ENCODE measurements at regions not wholly inside any gene's neighbourhood (a gene's known extent, or its start where the extent isn't known, plus 50 kb on each side); places are given as distances from the start of the nearest gene placed in this dataset.

GRCh38 chr10:60669501-60669900, 108.8 kb upstream of the CDK1 start:
- 86% methylated on average over 1 of the region's 1 CpG for WGBS
- H3K27me3 ChIP-seq (ENCODE audit: control insufficient read depth in 4 of 4, insufficient read depth in 4 of 4, low read length in 3 of 4): no peaks in the 10 kb centered on the region
- no peak overlapping the region for H3K4me3 ChIP-seq (ENCODE audit: low read depth in 1 of 3, low read length in 3 of 3)
- DNase-seq (ENCODE audit: low spot score): no peak
- H3K4me1 ChIP-seq (ENCODE audit: control insufficient read depth in 4 of 4, insufficient read depth in 4 of 4, low read length in 3 of 4): no peaks in the 10 kb centered on the region
- H3K9me3 ChIP-seq (ENCODE audit: control insufficient read depth in 4 of 4, low read length in 3 of 4): peaks cover 3 to 17% (median 5%) of the 10 kb centered on the region in 4 donors
- TF ChIP-seq REST (IDR thresholded peaks at IDR 0.05) (no peak), YY1 (IDR thresholded peaks at IDR 0.05) (no peak), HNF4A (conservative IDR thresholded peaks at IDR 0.05) (no peak), ZBTB33 (IDR thresholded peaks at IDR 0.05) (no peak), CTCF (IDR thresholded peaks at IDR 0.05; ENCODE audit: low read depth, low read length, missing input control) (no peak), ATF3 (IDR thresholded peaks at IDR 0.05) (no peak), FOXA2 (IDR thresholded peaks at IDR 0.05) (no peak), JUND (IDR thresholded peaks at IDR 0.05) (no peak), FOXA1 (IDR thresholded peaks at IDR 0.05) (no peak)
- no peak overlapping the region for H3K27ac ChIP-seq (ENCODE audit: low read depth in 1 of 2, low read length in 2 of 2)
- H3K36me3 ChIP-seq (ENCODE audit: control insufficient read depth in 4 of 4, insufficient read depth in 3 of 4, low read depth in 1 of 4, low read length in 3 of 4): no peaks in the 10 kb centered on the region
- H3K9ac ChIP-seq (ENCODE audit: low read depth in 1 of 2, low read length in 2 of 2): no peak overlapping the region

- no peaks in the 10 kb centered on the region for H3K36me3 ChIP-seq (ENCODE audit: control insufficient read depth in 4 of 4, insufficient read depth in 3 of 4, low read depth in 1 of 4, low read length in 3 of 4)
- H3K4me3 ChIP-seq (ENCODE audit: low read depth in 1 of 3, low read length in 3 of 3): no peak overlapping the region
- no peak for DNase-seq (ENCODE audit: low spot score)
- TF ChIP-seq CTCF (IDR thresholded peaks at IDR 0.05; ENCODE audit: low read depth, low read length, missing input control): no peak
- no peak for TF ChIP-seq MAX (IDR thresholded peaks at IDR 0.05)
- no peak for TF ChIP-seq FOXA1 (IDR thresholded peaks at IDR 0.05)
- no peak for TF ChIP-seq NR2F2 (IDR thresholded peaks at IDR 0.05)
- no peak for TF ChIP-seq FOXA2 (IDR thresholded peaks at IDR 0.05)
- TF ChIP-seq RXRA (IDR thresholded peaks at IDR 0.05): no peak
- TF ChIP-seq YY1 (IDR thresholded peaks at IDR 0.05): no peak
- no peak for TF ChIP-seq HNF4A (conservative IDR thresholded peaks at IDR 0.05)
- no peak for TF ChIP-seq GABPA (IDR thresholded peaks at IDR 0.05 in 1 of 2, conservative IDR thresholded peaks at IDR 0.05 in 1 of 2)
- TF ChIP-seq ZBTB33 (IDR thresholded peaks at IDR 0.05): no peak
- peaks cover 0 to 2% (median 0%) of the 10 kb centered on the region in 4 donors for H3K9me3 ChIP-seq (ENCODE audit: control insufficient read depth in 4 of 4, low read length in 3 of 4)
- H3K4me1 ChIP-seq (ENCODE audit: control insufficient read depth in 4 of 4, insufficient read depth in 4 of 4, low read length in 3 of 4): no peaks in the 10 kb centered on the region
- H3K27ac ChIP-seq (ENCODE audit: low read depth in 1 of 2, low read length in 2 of 2): no peak overlapping the region
- no peak overlapping the region for H3K9ac ChIP-seq (ENCODE audit: low read depth in 1 of 2, low read length in 2 of 2)
- H3K27me3 ChIP-seq (ENCODE audit: control insufficient read depth in 4 of 4, insufficient read depth in 4 of 4, low read length in 3 of 4): peaks cover 0 to 3% (median 0%) of the 10 kb centered on the region in 4 donors
- WGBS: 63% methylated on average over 2 of the region's 2 CpGs
Observed at GRCh38 chr10:60666221-60666620, 112.1 kb upstream of the CDK1 start.

Data from liver (tissue), 8 donors.